ENCODE measurements at regions not wholly inside any gene's neighbourhood (a gene's known extent, or its start where the extent isn't known, plus 50 kb on each side); places are given as distances from the start of the nearest gene placed in this dataset.

DNA sequence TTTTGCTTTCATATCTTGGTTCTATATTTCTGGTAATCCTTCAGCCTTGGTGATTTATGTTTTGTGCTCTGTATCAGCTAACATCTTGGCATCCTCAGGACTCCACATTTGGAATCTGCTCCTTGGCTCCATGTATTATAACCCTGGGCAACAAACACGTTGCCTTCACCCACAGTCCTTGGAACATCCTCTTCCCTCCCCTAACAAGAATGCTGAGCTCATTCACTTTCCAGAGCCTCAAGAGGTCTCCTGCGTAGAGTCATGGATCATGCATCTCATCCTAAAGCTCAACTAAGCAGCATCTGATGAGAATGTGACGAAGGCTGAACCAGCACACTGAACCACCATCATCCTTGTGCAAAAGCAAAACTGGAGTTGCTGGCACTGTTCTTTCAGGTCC is 60.5 kb upstream of the C1GALT1C1 start:
- no peaks in the 10 kb centered on the region for H3K27me3 ChIP-seq (ENCODE audit: control insufficient read depth, insufficient read depth, low read length)
- H3K36me3 ChIP-seq (ENCODE audit: control insufficient read depth, insufficient read depth, low read length) = no peaks in the 10 kb centered on the region
- no peak overlapping the region for H3K4me3 ChIP-seq (ENCODE audit: low read depth, low read length)
- no peaks in the 10 kb centered on the region for H3K9me3 ChIP-seq (ENCODE audit: control insufficient read depth, insufficient read depth, low read length)
- H3K4me1 ChIP-seq (ENCODE audit: control insufficient read depth, insufficient read depth, low read length) = no peaks in the 10 kb centered on the region
- no peak overlapping the region for H3K9ac ChIP-seq (ENCODE audit: low read depth, low read length)

DNA sequence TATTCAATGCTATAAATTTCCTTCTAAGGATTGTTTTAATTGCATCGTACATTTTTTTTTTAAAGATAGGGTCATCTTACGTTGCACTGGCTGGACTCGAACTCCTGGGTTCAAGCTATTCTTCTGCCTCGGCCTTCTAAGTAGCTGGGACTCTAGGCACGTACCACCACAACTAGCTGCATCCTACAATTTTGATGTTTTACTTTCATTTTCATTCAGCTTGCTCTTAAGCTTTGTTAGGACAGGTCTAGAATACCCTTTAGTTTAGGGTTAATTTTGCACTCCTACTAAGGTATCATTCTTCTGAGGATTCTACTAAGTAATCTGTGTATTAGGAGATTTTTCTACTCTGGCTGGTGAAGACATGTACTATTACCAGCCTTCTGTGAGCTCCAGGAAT is 50.2 kb upstream of the C1GALT1C1 start:
- Histone ChIP-seq H3K4me3 (ENCODE audit: low read depth, low read length) (no peak overlapping the region), H3K27me3 (ENCODE audit: control insufficient read depth, insufficient read depth, low read length) (no peaks in the 10 kb centered on the region), H3K9ac (ENCODE audit: low read depth, low read length) (no peak overlapping the region), H3K9me3 (ENCODE audit: control insufficient read depth, insufficient read depth, low read length) (no peaks in the 10 kb centered on the region), H3K36me3 (ENCODE audit: control insufficient read depth, insufficient read depth, low read length) (no peaks in the 10 kb centered on the region), H3K4me1 (ENCODE audit: control insufficient read depth, insufficient read depth, low read length) (no peaks in the 10 kb centered on the region)

All from iPS-15b (cell line).